ES-I3 (cell line): ENCODE measurements at regions not wholly inside any gene's neighbourhood (a gene's known extent, or its start where the extent isn't known, plus 50 kb on each side); places are given as distances from the start of the nearest gene placed in this dataset.

Source experiments
- H3K36me3 ChIP-seq: 2 replicates; pipeline ENCODE4 v1.6.1; 2013; ENCODE audit warnings: mild to moderate bottlenecking, low read length, control low read depth, moderate library complexity; ENCODE audit not compliant: insufficient read depth
- H3K4me1 ChIP-seq: 2 replicates; pipeline ENCODE4 v1.6.1; 2013; ENCODE audit warnings: mild to moderate bottlenecking, control low read depth, low read length; ENCODE audit not compliant: insufficient read depth
- H3K9ac ChIP-seq: 2 replicates; pipeline ENCODE4 v1.6.1; 2013; ENCODE audit warnings: low read depth, mild to moderate bottlenecking, low read length, moderate library complexity
- H3K9me3 ChIP-seq: 2 replicates; pipeline ENCODE4 v1.6.1; 2013; ENCODE audit warnings: mild to moderate bottlenecking, low read length, moderate library complexity; ENCODE audit not compliant: control insufficient read depth, insufficient read depth

- Histone ChIP-seq H3K36me3 (peaks cover 30% of the 10 kb centered on the region), H3K9me3 (peaks cover 50% of the 10 kb centered on the region), H3K9ac (no peak overlapping the region), H3K4me1 (peaks cover 3% of the 10 kb centered on the region; the same call in 1 of the 2 replicates)
Observed at GRCh38 chrX:115939636-115940160, 230.8 kb upstream of the AGTR2 start.

GRCh38 chrX:115940348-115940747, 230.2 kb upstream of the AGTR2 start:
- no peak overlapping the region for H3K9ac ChIP-seq
- peaks cover 43% of the 10 kb centered on the region for H3K9me3 ChIP-seq
- peaks cover 3% of the 10 kb centered on the region; the same call in 1 of the 2 replicates for H3K4me1 ChIP-seq
- H3K36me3 ChIP-seq: peaks cover 24% of the 10 kb centered on the region

DNA sequence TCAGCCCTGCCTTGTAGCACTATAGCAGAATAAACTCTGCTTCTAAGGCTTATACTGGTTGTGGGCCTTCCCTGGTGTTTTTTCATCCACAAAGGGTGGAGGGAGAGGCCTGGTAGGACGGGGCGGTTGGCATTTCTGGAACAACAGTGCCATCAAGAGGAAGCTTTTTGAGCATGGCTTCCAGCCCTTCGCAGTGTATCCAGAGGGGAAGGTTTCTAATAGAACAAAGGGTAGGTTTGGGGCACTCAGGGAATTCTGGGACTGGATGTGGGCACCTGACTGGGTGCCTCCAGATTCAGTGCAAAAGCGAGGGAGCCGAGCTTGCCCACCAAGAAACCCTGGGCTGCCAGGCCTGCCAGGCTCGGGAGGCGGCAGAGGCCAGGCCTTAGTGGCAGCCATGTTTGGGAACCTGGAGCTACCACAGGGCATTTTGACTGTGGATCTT, 229.6 kb upstream of the AGTR2 start:
- Histone ChIP-seq H3K36me3 (peaks cover 18% of the 10 kb centered on the region), H3K9ac (no peak overlapping the region), H3K9me3 (peaks cover 37% of the 10 kb centered on the region), H3K4me1 (peaks cover 3% of the 10 kb centered on the region; the same call in 1 of the 2 replicates)

DNA sequence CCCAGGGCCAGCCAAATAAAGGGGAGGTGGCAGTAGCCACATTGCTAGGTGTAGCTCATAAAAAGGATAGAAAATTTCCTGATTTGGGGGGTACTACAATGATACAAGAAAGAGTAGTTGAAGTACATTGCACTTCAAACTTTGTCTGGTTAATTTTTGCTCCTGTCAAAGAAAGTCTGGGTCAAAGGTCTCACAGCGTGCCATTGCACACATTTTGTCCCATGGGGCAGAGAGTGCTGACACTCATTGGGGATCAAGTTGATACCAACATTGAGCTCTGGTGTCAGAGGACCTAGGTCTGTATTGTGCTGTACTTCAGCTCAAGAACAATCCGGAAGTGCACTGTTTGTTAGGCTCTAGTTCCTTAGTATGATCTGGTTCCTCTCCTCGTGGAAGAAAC, 229.2 kb upstream of the AGTR2 start:
- H3K4me1 ChIP-seq: peaks cover 3% of the 10 kb centered on the region; the same call in 1 of the 2 replicates
- H3K9ac ChIP-seq: no peak overlapping the region
- H3K9me3 ChIP-seq: peaks cover 33% of the 10 kb centered on the region
- peaks cover 15% of the 10 kb centered on the region for H3K36me3 ChIP-seq

DNA sequence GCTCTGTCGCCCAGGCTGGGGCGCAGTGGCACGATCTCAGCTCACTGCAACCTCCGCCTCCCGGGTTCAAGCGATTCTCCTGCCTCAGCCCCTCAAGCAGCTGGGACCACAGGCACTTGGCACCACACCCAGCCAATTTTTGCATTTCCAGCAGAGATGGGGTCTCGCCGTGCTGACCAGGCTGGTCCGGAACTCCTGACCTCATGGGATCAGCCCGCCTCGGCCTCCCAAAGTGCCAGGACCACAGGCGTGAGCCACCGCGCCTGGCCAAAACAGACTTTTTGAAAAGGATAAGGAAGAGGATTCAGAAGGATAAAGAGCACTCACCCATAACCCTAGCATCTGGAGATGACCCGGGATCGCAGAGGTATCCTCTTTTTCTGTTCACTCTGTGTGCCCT, 224.5 kb upstream of the AGTR2 start:
- Histone ChIP-seq H3K4me1 (no peaks in the 10 kb centered on the region), H3K9ac (no peak overlapping the region), H3K9me3 (no peaks in the 10 kb centered on the region), H3K36me3 (no peaks in the 10 kb centered on the region; the same call in 1 of the 2 replicates)

GRCh38 chrX:115948018-115948923, 222.3 kb upstream of the AGTR2 start:
- Histone ChIP-seq H3K9me3 (no peaks in the 10 kb centered on the region), H3K36me3 (no peaks in the 10 kb centered on the region), H3K9ac (no peak overlapping the region), H3K4me1 (no peaks in the 10 kb centered on the region)

DNA sequence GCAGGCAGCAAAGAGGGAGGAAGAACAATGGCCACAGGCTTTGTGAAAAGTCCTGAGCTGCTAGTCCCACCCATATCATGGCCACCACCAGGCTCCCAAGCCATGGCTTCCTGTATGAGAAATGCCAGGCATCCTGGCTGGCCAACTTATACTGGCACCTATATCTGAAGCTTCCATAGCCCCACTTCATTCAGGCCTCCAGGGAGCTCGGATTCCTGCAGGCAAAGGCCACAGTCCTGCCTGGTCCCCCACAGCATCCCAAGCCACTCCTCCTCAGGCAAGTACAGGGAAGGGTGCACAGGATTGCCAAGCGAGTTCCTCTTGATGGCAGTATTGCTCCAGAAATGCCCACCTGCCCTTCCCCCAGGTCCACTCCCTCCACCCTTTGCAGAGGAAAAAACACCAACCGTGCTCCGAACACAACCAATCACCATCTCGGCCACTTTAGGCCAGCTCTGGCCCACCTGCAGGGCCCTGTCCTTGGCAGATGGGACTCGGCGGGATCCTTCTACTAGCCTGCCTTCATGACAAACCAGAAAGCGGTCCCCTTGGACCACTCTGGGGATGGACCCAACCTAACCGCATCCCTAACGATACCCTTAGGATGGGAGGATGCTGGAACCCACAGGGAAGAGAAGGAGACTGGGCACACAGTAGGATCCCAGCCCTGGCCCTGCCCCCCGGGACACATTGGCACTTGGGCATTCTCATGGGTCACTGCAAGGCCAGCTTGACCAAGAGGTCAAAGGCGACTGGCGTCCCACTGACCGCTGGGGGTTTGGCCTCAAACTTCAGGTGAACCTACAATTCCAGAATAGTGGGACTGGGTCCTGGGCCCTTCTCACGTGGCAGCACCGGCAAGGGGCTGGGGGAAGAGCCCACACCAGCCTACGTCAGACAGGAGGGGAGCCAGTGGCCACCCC, 220.4 kb upstream of the AGTR2 start:
- Histone ChIP-seq H3K9ac (no peak overlapping the region), H3K9me3 (no peaks in the 10 kb centered on the region), H3K36me3 (no peaks in the 10 kb centered on the region), H3K4me1 (no peaks in the 10 kb centered on the region)

- Histone ChIP-seq H3K9me3 (no peaks in the 10 kb centered on the region), H3K9ac (no peak overlapping the region), H3K4me1 (no peaks in the 10 kb centered on the region), H3K36me3 (no peaks in the 10 kb centered on the region)
Observed at GRCh38 chrX:115952417-115953092, 218.0 kb upstream of the AGTR2 start.

GRCh38 chrX:115957862-115958490, 212.6 kb upstream of the AGTR2 start:
- H3K36me3 ChIP-seq: no peaks in the 10 kb centered on the region
- H3K9ac ChIP-seq: no peak overlapping the region
- H3K4me1 ChIP-seq: peaks cover 19% of the 10 kb centered on the region
- H3K9me3 ChIP-seq: no peaks in the 10 kb centered on the region

DNA sequence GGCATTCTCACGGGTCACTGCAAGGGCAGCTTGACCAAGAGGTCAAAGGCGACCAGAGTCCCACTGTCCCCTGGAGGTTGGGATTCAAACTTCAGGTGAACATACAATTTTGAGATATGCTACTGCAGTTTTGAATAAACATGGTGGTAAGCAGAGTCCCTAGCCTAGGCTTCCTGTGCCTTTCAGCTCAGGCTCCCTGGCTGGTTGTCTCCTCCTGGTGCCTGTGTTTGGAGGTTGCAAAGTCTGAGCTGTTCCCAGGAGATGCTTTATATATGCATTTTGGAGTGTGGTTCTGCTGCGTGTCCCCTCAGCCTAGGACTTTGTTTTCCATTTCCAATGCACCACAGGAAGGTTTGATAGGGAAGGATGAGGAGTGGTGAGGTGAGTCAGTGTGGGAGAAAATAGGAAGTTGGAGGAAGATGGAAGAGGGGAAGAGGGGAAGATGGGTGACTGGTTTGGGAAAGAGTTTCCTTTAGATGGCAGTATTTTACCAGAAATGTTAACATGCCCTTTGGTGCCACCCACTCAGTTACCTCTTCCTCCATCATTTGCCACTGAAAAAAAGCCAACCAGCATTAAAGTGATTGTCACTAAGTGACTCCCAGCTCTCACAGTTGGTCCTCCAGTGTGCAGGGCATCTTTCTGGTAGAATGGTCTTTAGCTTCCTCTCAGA, 211.7 kb upstream of the AGTR2 start:
- Histone ChIP-seq H3K4me1 (peaks cover 19% of the 10 kb centered on the region), H3K36me3 (no peaks in the 10 kb centered on the region), H3K9ac (no peak overlapping the region), H3K9me3 (no peaks in the 10 kb centered on the region)

DNA sequence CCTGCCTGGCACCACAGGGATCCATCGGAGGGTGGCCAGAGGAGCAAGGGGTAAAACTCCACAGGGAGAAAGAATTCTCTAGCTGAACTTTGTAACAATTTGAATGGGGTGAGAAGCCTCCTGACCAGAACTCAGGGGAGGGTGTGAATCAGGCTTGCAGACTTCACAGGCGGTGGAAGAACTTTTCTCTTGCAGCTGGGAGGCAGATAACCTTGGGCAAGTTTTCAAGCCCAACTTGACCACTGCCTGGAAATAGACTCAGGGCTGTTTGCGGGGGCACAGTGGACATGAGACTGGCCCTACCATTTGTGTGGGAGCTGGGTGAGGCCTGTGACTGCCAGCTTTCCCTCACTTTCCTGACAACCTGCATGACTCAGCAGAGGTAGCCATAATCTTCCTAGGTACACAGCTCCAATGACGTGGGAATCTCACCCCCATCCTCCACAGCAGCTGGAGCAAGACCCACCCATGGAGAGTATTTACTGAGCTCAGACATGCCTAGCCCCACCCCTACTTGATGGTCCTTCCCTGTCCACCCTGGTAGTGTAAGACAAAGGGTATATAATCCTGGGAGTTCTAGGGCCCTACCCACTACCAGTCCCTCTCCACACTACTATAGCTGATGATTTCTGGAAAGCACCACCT, 210.0 kb upstream of the AGTR2 start:
- peaks cover 19% of the 10 kb centered on the region for H3K4me1 ChIP-seq
- H3K9me3 ChIP-seq: no peaks in the 10 kb centered on the region
- H3K9ac ChIP-seq: no peak overlapping the region
- no peaks in the 10 kb centered on the region for H3K36me3 ChIP-seq

DNA sequence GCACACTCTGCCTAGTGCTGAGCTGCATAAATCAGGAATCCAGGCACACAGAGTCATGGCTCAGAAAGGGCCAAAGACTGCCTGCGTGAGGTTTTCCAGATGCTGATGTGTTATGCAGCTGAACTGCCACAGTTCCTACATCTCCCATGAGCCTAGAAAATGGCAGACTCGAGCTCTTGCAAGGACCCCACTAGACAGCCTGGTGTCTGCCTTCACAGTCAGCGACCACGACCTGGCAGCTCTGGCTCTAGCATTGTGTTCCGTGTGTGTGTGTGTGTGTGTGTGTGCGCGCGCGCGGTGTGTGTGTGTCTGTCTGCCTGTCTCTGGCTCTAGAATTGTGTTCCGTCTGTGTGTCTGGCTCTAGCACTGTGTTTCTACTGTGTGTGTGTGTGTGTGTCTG, 203.6 kb upstream of the AGTR2 start:
- Histone ChIP-seq H3K36me3 (no peaks in the 10 kb centered on the region), H3K9ac (peak overlapping the region; percentile 87; the same call in 1 of the 2 replicates), H3K9me3 (no peaks in the 10 kb centered on the region), H3K4me1 (no peaks in the 10 kb centered on the region; the same call in none of the 2 replicates)
